ENCODE measurements at regions not wholly inside any gene's neighbourhood (a gene's known extent, or its start where the extent isn't known, plus 50 kb on each side); places are given as distances from the start of the nearest gene placed in this dataset.

GRCh38 chr12:97899956-97900355 is 437.4 kb downstream of the RMST start:
- H3K4me1 ChIP-seq = no peaks in the 10 kb centered on the region
- no peak overlapping the region for H3K4me3 ChIP-seq
- no peaks in the 10 kb centered on the region for H3K36me3 ChIP-seq
- WGBS, 5 donors = 73 to 88% (median 83%) methylated on average over 1 of the region's 1 CpG
- H3K27ac ChIP-seq = no peak overlapping the region
- DNase-seq = no peak
- H3K9me3 ChIP-seq = no peaks in the 10 kb centered on the region
- intact Hi-C loops (cut with DNase I; ENCODE audit: low total_unique reads) = no loop called here
- no peaks in the 10 kb centered on the region for H3K27me3 ChIP-seq
- TF ChIP-seq CTCF (IDR thresholded peaks at IDR 0.05) = no peak
- TF ChIP-seq POLR2A (IDR thresholded peaks at IDR 0.05) = no peak
- no peak for TF ChIP-seq EP300 (IDR thresholded peaks at IDR 0.05)
- TF ChIP-seq POLR2AphosphoS5 (IDR thresholded peaks at IDR 0.05) = no peak

- WGBS, 5 donors = 80 to 91% (median 83%) methylated on average over 4 of the region's 4 CpGs
These were observed 440.8 kb downstream of the RMST start for GRCh38 chr12:97903356-97903755.

GRCh38 chr12:97907504-97907903 is 444.9 kb downstream of the RMST start:
- no peaks in the 10 kb centered on the region for H3K36me3 ChIP-seq
- TF ChIP-seq CTCF (IDR thresholded peaks at IDR 0.05) (no peak), POLR2A (IDR thresholded peaks at IDR 0.05) (no peak), POLR2AphosphoS5 (IDR thresholded peaks at IDR 0.05) (no peak), EP300 (IDR thresholded peaks at IDR 0.05) (no peak)
- intact Hi-C loops (cut with DNase I; ENCODE audit: low total_unique reads) = no loop called here

More at GRCh38 chr12:97903356-97903755, 440.8 kb downstream of the RMST start:
- no peak overlapping the region for H3K27ac ChIP-seq
- H3K4me1 ChIP-seq = no peaks in the 10 kb centered on the region
- TF ChIP-seq CTCF (IDR thresholded peaks at IDR 0.05) = no peak
- no peak for TF ChIP-seq POLR2A (IDR thresholded peaks at IDR 0.05)
- no peak for TF ChIP-seq EP300 (IDR thresholded peaks at IDR 0.05)
- TF ChIP-seq POLR2AphosphoS5 (IDR thresholded peaks at IDR 0.05) = no peak
- no peak overlapping the region for H3K4me3 ChIP-seq
- DNase-seq = no peak
- intact Hi-C loops (cut with DNase I; ENCODE audit: low total_unique reads) = no loop called here
- H3K9me3 ChIP-seq = no peaks in the 10 kb centered on the region
- no peaks in the 10 kb centered on the region for H3K27me3 ChIP-seq
- no peaks in the 10 kb centered on the region for H3K36me3 ChIP-seq

GRCh38 chr12:97910559-97910958 is 448.0 kb downstream of the RMST start:
- WGBS, 5 donors = 80 to 90% (median 90%) methylated on average over 3 of the region's 3 CpGs
- intact Hi-C loops (cut with DNase I; ENCODE audit: low total_unique reads) = no loop called here
- no peak overlapping the region for H3K27ac ChIP-seq
- H3K4me3 ChIP-seq = no peak overlapping the region
- H3K9me3 ChIP-seq = no peaks in the 10 kb centered on the region
- TF ChIP-seq POLR2AphosphoS5 (IDR thresholded peaks at IDR 0.05) (no peak), POLR2A (IDR thresholded peaks at IDR 0.05) (no peak), EP300 (IDR thresholded peaks at IDR 0.05) (no peak), CTCF (IDR thresholded peaks at IDR 0.05) (no peak)
- H3K36me3 ChIP-seq = no peaks in the 10 kb centered on the region
- H3K4me1 ChIP-seq = no peaks in the 10 kb centered on the region
- no peaks in the 10 kb centered on the region for H3K27me3 ChIP-seq
- no peak for DNase-seq

More at GRCh38 chr12:97907504-97907903, 444.9 kb downstream of the RMST start:
- H3K9me3 ChIP-seq = no peaks in the 10 kb centered on the region
- no peak for DNase-seq
- H3K27ac ChIP-seq = no peak overlapping the region
- no peaks in the 10 kb centered on the region for H3K4me1 ChIP-seq
- H3K27me3 ChIP-seq = no peaks in the 10 kb centered on the region
- H3K4me3 ChIP-seq = no peak overlapping the region

Data from stomach (tissue), 8 donors.